ENCODE measurements at regions not wholly inside any gene's neighbourhood (a gene's known extent, or its start where the extent isn't known, plus 50 kb on each side); places are given as distances from the start of the nearest gene placed in this dataset.

DNA sequence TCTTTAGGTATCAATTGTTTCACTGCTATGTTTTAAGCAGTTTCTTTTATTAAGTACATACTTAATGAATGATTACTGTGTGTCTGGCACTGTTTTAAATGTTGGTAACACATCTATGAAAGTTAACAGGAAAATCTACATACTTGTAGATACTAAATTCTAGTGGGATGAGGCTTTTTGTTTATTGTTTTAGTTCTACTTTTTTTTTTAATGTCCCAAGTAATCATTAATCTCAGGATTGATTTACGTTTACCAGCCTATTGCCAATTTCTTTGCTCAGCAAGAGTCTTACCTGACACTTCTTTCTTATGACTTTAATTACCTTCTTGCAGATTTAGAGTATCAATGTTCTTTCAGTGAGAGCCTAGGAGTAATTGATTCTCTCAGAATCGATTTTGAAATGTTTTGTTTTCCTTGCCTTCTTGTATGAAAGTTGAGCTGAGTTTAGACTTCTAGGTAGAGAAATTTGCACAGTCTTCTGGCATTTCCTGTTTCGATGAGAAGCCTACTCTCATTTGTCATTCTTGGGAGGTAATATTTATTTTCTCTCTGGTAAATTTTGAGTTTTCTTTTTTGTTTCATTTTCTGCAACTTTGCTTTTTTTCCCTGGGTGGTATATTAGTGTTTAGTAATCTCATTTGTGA is 235.2 kb upstream of the ANKRD50 start:
- TF ChIP-seq CTCF (IDR thresholded peaks at IDR 0.05; ENCODE audit: low read depth, low read length), result no peak
- DNase-seq (ENCODE audit: extremely low read depth, low read depth), result no peak

GRCh38 chr4:124946696-124947095 is 234.2 kb upstream of the ANKRD50 start:
- no peak for TF ChIP-seq CTCF (IDR thresholded peaks at IDR 0.05; ENCODE audit: low read depth, low read length)
- DNase-seq (ENCODE audit: extremely low read depth, low read depth), result no peak

DNA sequence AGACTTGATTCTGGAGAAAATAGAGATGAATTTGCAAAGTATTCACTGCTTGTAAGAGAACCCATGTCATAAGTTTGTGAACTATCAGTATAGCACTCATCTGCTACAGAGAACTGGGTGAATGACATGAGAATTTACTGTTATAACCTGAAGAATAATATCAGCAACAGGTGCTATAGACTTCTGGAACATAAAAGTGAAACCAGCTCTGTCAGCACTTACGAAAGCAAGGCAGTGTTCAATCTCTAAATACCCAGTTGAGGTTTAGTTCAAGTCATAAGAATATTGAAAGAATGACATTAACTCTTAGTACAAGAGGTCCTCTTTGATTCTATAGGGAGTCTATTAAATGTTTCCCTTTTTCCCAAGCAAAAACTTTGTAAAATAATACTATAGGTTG is 232.9 kb upstream of the ANKRD50 start:
- no peak for DNase-seq (ENCODE audit: extremely low read depth, low read depth)
- TF ChIP-seq CTCF (IDR thresholded peaks at IDR 0.05; ENCODE audit: low read depth, low read length), result no peak

GRCh38 chr4:124943938-124944337 is 231.4 kb upstream of the ANKRD50 start:
- no peak for TF ChIP-seq CTCF (IDR thresholded peaks at IDR 0.05; ENCODE audit: low read depth, low read length)
- DNase-seq (ENCODE audit: extremely low read depth, low read depth), result no peak

DNA sequence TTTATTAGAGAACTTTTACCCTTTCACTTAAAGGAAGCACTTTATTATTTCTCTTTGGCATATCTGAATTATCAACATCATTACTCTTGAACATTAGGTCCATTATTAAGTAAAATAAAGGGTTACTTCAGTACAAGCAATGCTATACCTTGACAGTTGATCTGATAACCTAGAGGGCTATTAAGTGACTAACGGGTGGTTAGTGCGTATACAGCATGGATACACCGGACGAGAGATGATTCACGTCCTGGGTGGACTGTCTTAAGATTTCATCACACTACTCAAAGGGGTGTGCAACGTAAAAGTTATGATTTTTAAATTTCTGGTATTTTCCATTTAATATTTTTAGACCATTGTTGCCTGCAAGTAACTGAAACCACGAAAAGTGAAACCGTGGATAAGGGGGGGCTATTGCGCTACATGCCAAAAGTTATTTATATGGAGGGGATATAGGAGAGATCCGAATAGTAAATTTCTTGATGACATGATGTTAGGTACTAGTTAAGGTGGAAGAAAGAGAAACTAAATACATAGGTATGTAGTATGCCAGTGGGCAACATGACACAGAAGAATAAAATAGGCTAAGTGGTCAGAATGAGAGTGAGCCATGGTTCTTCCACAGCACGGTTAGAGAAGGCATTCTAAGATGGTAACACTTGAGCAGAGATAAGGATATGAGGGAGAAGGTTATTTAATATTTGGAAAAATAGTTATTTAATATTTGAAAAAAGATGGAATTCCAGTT is 230.8 kb upstream of the ANKRD50 start:
- TF ChIP-seq CTCF (IDR thresholded peaks at IDR 0.05; ENCODE audit: low read depth, low read length), result no peak
- no peak for DNase-seq (ENCODE audit: extremely low read depth, low read depth)

DNA sequence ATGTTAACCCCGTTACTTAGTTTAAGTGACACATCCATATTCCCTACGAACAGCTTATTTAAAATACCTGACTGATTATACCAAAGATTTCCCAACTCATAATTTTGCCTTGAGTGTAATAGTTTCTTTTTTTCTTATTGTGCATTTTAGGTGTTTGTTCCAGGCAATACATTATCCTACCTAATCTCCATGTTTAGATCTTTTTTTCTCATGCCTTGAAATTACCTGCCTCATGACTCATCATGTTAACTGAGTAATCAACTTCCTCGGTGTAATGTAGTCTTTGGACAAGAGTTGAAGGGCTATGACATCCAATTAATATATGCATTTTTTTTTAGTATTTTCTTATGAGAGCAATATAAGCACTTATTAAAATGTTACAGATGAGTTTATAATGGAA is 228.7 kb upstream of the ANKRD50 start:
- no peak for TF ChIP-seq CTCF (IDR thresholded peaks at IDR 0.05; ENCODE audit: low read depth, low read length)
- DNase-seq (ENCODE audit: extremely low read depth, low read depth), result no peak

- TF ChIP-seq CTCF (IDR thresholded peaks at IDR 0.05; ENCODE audit: low read depth, low read length), result no peak
- no peak for DNase-seq (ENCODE audit: extremely low read depth, low read depth)
Measured at GRCh38 chr4:124940387-124940786, 227.9 kb upstream of the ANKRD50 start.

Data from AG09319 (cell line).